ENCODE measurements at regions not wholly inside any gene's neighbourhood (a gene's known extent, or its start where the extent isn't known, plus 50 kb on each side); places are given as distances from the start of the nearest gene placed in this dataset.

GRCh38 chr14:86363576-86363975, 833.6 kb downstream of the FLRT2 start:
- ChIA-PET POLR2A (no interaction called here), CTCF (no interaction called here)
- no peaks in the 10 kb centered on the region for H3K4me1 Mint-ChIP-seq
- no peak for TF ChIP-seq CTCF (IDR thresholded peaks at IDR 0.05)
- no peak overlapping the region for H3K4me3 Mint-ChIP-seq
- no peak overlapping the region for H3K27ac Mint-ChIP-seq
- DNase-seq (no peak), ATAC-seq (ENCODE audit: low read depth) (no peak)
- intact Hi-C loops (cut with micrococcal nuclease) = no loop called here
- no peaks in the 10 kb centered on the region for H3K36me3 Mint-ChIP-seq (ENCODE audit: low read depth)
- no peaks in the 10 kb centered on the region for H3K27me3 Mint-ChIP-seq
- no peaks in the 10 kb centered on the region for H3K9me3 Mint-ChIP-seq

DNA sequence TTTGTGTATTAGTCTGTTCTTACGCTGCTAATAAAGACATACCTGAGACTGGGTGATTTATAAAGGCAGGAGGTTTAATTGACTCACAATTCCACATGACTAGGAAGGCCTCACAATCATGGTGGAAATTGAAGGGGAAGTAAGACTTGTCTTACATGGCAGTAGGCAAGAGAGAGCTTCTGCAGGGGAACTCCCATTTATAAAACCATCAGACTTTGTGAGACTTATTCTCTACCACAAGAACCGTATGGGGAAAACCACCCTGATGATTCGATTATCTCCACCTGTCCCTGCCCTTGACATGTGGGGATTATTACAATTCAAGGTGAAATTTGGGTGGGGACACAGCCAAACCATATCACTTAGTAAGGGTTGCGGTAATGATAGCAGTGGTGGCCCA, 833.1 kb downstream of the FLRT2 start:
- Mint-ChIP-seq H3K4me1 (no peaks in the 10 kb centered on the region), H3K9me3 (no peaks in the 10 kb centered on the region), H3K4me3 (no peak overlapping the region), H3K27me3 (no peaks in the 10 kb centered on the region), H3K36me3 (ENCODE audit: low read depth) (no peaks in the 10 kb centered on the region), H3K27ac (no peak overlapping the region)
- no peak for TF ChIP-seq CTCF (IDR thresholded peaks at IDR 0.05)
- POLR2A ChIA-PET = no interaction called here
- CTCF ChIA-PET = no interaction called here
- DNase-seq (no peak), ATAC-seq (ENCODE audit: low read depth) (no peak)
- intact Hi-C loops (cut with micrococcal nuclease) = no loop called here

DNA sequence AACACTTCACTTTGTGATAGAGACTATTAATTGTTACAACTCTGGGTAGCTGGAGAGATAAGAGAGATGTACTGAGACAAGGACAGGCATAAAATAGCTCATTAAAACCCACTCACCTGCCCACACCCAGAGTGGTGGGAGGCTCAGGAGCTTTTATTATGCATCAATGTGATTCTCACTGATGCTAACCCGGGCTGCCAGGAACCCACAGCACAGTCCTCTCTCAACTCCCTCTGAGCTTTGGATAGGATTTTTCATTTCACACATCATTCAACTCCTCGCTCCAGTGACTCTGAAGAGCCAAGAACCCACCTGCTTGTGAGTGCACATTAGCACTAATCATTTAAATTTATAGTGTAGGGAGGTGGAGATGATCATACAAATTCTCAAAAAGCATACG, 827.9 kb downstream of the FLRT2 start:
- ATAC-seq (ENCODE audit: low read depth) (no peak), DNase-seq (no peak)
- H3K27ac Mint-ChIP-seq = no peak overlapping the region
- CTCF ChIA-PET = no interaction called here
- H3K4me1 Mint-ChIP-seq = no peaks in the 10 kb centered on the region
- POLR2A ChIA-PET = no interaction called here
- intact Hi-C loops (cut with micrococcal nuclease) = no loop called here
- TF ChIP-seq CTCF (IDR thresholded peaks at IDR 0.05) = no peak
- no peaks in the 10 kb centered on the region for H3K36me3 Mint-ChIP-seq (ENCODE audit: low read depth)
- peaks cover 3% of the 10 kb centered on the region for H3K9me3 Mint-ChIP-seq
- no peak overlapping the region for H3K4me3 Mint-ChIP-seq
- H3K27me3 Mint-ChIP-seq = no peaks in the 10 kb centered on the region

GRCh38 chr14:86357119-86357518, 827.2 kb downstream of the FLRT2 start:
- Mint-ChIP-seq H3K27ac (no peak overlapping the region), H3K36me3 (ENCODE audit: low read depth) (no peaks in the 10 kb centered on the region), H3K4me3 (no peak overlapping the region), H3K27me3 (no peaks in the 10 kb centered on the region), H3K4me1 (no peaks in the 10 kb centered on the region), H3K9me3 (peaks cover 3% of the 10 kb centered on the region)
- no peak for DNase-seq
- ChIA-PET POLR2A (no interaction called here), CTCF (no interaction called here)
- TF ChIP-seq CTCF (IDR thresholded peaks at IDR 0.05) = no peak
- intact Hi-C loops (cut with micrococcal nuclease) = no loop called here
- no peak for ATAC-seq (ENCODE audit: low read depth)

DNA sequence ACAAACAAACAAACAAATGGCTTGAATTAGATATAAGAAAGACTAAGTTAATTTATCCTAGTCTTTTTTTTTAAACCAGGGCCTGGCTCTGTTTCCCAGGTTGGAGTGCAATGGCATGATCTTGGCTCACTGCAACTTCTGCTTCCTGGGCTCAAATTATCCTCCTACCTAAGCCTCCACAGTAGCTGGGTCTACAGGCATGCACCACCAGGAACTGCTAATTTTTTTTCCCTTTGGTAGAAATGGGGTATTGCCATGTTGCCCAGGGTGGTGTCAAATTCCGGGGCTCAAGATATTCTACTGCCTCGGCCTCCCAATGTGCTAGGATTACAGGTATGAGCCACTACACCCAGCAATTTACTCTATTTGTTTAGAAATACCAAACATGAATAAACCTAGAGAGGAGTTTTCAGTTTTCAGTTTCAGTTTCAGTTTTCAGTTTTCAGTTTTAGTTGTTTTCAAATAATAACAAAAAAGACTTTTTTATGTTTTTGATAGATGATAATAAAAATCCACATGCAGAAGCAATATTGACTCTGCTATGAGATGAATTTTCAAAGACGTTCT, 817.0 kb downstream of the FLRT2 start:
- intact Hi-C loops (cut with micrococcal nuclease) = no loop called here
- CTCF ChIA-PET = no interaction called here

More for the DNA sequence above, 817.0 kb downstream of the FLRT2 start:
- DNase-seq = no peak
- Mint-ChIP-seq H3K27me3 (no peaks in the 10 kb centered on the region), H3K36me3 (ENCODE audit: low read depth) (no peaks in the 10 kb centered on the region), H3K9me3 (no peaks in the 10 kb centered on the region), H3K27ac (no peak overlapping the region), H3K4me1 (peaks cover 7% of the 10 kb centered on the region), H3K4me3 (no peak overlapping the region)
- no peak for TF ChIP-seq CTCF (IDR thresholded peaks at IDR 0.05)
- POLR2A ChIA-PET = no interaction called here
- no peak for ATAC-seq (ENCODE audit: low read depth)
